ENCODE measurements at regions not wholly inside any gene's neighbourhood (a gene's known extent, or its start where the extent isn't known, plus 50 kb on each side); places are given as distances from the start of the nearest gene placed in this dataset.

GRCh38 chr13:84243340-84243739 is 361.1 kb upstream of the SLITRK1 start:
- no peak for DNase-seq

- no peak for DNase-seq
Observed at GRCh38 chr13:84239032-84239431, 356.8 kb upstream of the SLITRK1 start.

- DNase-seq = no peak
Observed at GRCh38 chr13:84238381-84238780, 356.1 kb upstream of the SLITRK1 start.

- no peak for DNase-seq
Observed at GRCh38 chr13:84237143-84237542, 354.9 kb upstream of the SLITRK1 start.

- DNase-seq = no peak
Observed at GRCh38 chr13:84234416-84234815, 352.1 kb upstream of the SLITRK1 start.

- no peak for DNase-seq
Observed at GRCh38 chr13:84230568-84230967, 348.3 kb upstream of the SLITRK1 start.

- no peak for DNase-seq
Observed at GRCh38 chr13:84211048-84211447, 328.8 kb upstream of the SLITRK1 start.

GRCh38 chr13:84208246-84208910 is 326.1 kb upstream of the SLITRK1 start:
- DNase-seq = no peak

GRCh38 chr13:84207509-84207908 is 325.2 kb upstream of the SLITRK1 start:
- DNase-seq = no peak

- DNase-seq = no peak
Observed at GRCh38 chr13:84200971-84201370, 318.7 kb upstream of the SLITRK1 start.

GRCh38 chr13:84192125-84192524 is 309.9 kb upstream of the SLITRK1 start:
- DNase-seq = no peak

- no peak for DNase-seq
Observed at GRCh38 chr13:84191139-84191538, 308.9 kb upstream of the SLITRK1 start.

GRCh38 chr13:84187626-84188025 is 305.4 kb upstream of the SLITRK1 start:
- no peak for DNase-seq

GRCh38 chr13:84139561-84140158 is 257.4 kb upstream of the SLITRK1 start:
- DNase-seq = no peak

GRCh38 chr13:84137292-84137691 is 255.0 kb upstream of the SLITRK1 start:
- DNase-seq = no peak

- DNase-seq = no peak
Observed at GRCh38 chr13:84136582-84136981, 254.3 kb upstream of the SLITRK1 start.

GRCh38 chr13:84132491-84132890 is 250.2 kb upstream of the SLITRK1 start:
- no peak for DNase-seq

GRCh38 chr13:84131249-84131648 is 249.0 kb upstream of the SLITRK1 start:
- no peak for DNase-seq

- no peak for DNase-seq
Observed at GRCh38 chr13:84130495-84131114, 248.3 kb upstream of the SLITRK1 start.

- DNase-seq = no peak
Observed at GRCh38 chr13:84129966-84130365, 247.7 kb upstream of the SLITRK1 start.

GRCh38 chr13:84127597-84128128 is 245.4 kb upstream of the SLITRK1 start:
- DNase-seq = no peak

GRCh38 chr13:84126671-84127171 is 244.4 kb upstream of the SLITRK1 start:
- no peak for DNase-seq

- no peak for DNase-seq
Observed at GRCh38 chr13:84121456-84121855, 239.2 kb upstream of the SLITRK1 start.

- DNase-seq = no peak
Observed at GRCh38 chr13:84118839-84119409, 236.7 kb upstream of the SLITRK1 start.
